HEK293T (cell line): ENCODE measurements at regions not wholly inside any gene's neighbourhood (a gene's known extent, or its start where the extent isn't known, plus 50 kb on each side); places are given as distances from the start of the nearest gene placed in this dataset.

Source experiments
- CTCF ChIA-PET: fragments of 350-600 bp; formaldehyde crosslinking; extraction: SDS; loops from one replicate; lab custom pipeline; 2021; ENCODE audit warnings: antibody characterized with exemption, inconsistent platforms; lab: Yijun Ruan, JAX
- POLR2A ChIA-PET: fragments of 350-600 bp; formaldehyde crosslinking; extraction: SDS; loops from one replicate; lab custom pipeline; 2020; ENCODE audit warnings: antibody characterized with exemption, inconsistent platforms; lab: Yijun Ruan, JAX
- DNase-seq: peaks from one replicate; pipeline ENCODE4 v3.0.0; 2012; ENCODE audit warnings: mixed read lengths; ENCODE audit errors: extremely low spot score
- ARNT ChIP-seq: fragments of 450-650 bp; IDR thresholded peaks from 2 replicates; pipeline ENCODE4 v1.6.1; 2017; ENCODE audit warnings: mild to moderate bottlenecking
- BHLHE40 ChIP-seq: fragments of 450-650 bp; IDR thresholded peaks from 2 replicates; pipeline ENCODE4 v1.6.1; 2016; ENCODE audit warnings: mild to moderate bottlenecking, moderate library complexity, borderline replicate concordance
- CTBP1 ChIP-seq: fragments of 450-650 bp; IDR thresholded peaks from 2 replicates; pipeline ENCODE4 v1.6.1; 2016; ENCODE audit warnings: borderline replicate concordance
- ELF4 ChIP-seq: fragments of 450-650 bp; IDR thresholded peaks from 2 replicates; pipeline ENCODE4 v1.6.1; 2017; ENCODE audit warnings: antibody characterized with exemption
- FOXA1 ChIP-seq: fragments of 450-650 bp; IDR thresholded peaks from 2 replicates; pipeline ENCODE4 v1.6.1; 2016; ENCODE audit warnings: mild to moderate bottlenecking
- FOXK2 ChIP-seq: fragments of 450-650 bp; IDR thresholded peaks from 2 replicates; pipeline ENCODE4 v1.6.1; 2016; ENCODE audit warnings: mild to moderate bottlenecking
- FOXM1 ChIP-seq: fragments of 450-650 bp; IDR thresholded peaks from 2 replicates; pipeline ENCODE4 v1.6.1; 2017; ENCODE audit warnings: mild to moderate bottlenecking, borderline replicate concordance
- HDGF ChIP-seq: fragments of 450-650 bp; IDR thresholded peaks from 2 replicates; pipeline ENCODE4 v1.6.1; 2017; ENCODE audit warnings: antibody characterized with exemption, borderline replicate concordance
- L3MBTL2 ChIP-seq: fragments of 450-650 bp; conservative IDR thresholded peaks from 2 replicates; pipeline ENCODE4 v1.6.1; 2016; ENCODE audit warnings: mild to moderate bottlenecking
- LEF1 ChIP-seq: fragments of 450-650 bp; IDR thresholded peaks from 2 replicates; pipeline ENCODE4 v1.6.1; 2017; ENCODE audit warnings: mild to moderate bottlenecking, borderline replicate concordance
- NFRKB ChIP-seq: fragments of 450-650 bp; IDR thresholded peaks from 2 replicates; pipeline ENCODE4 v1.6.1; 2016; ENCODE audit warnings: mild to moderate bottlenecking, moderate library complexity
- PKNOX1 ChIP-seq: fragments of 450-650 bp; IDR thresholded peaks from 2 replicates; pipeline ENCODE4 v1.6.1; 2016
- SP1 ChIP-seq: fragments of 450-650 bp; IDR thresholded peaks from 2 replicates; pipeline ENCODE4 v1.6.1; 2017
- SUZ12 ChIP-seq: fragments of 450-650 bp; IDR thresholded peaks from 2 replicates; pipeline ENCODE4 v1.6.1; 2016; ENCODE audit warnings: mild to moderate bottlenecking
- TARDBP ChIP-seq: fragments of 450-650 bp; IDR thresholded peaks from 2 replicates; pipeline ENCODE4 v1.6.1; 2016
- ZNF384 ChIP-seq: fragments of 450-650 bp; IDR thresholded peaks from 2 replicates; pipeline ENCODE4 v1.6.1; 2016

- ChIA-PET POLR2A (no interaction called here), CTCF (interaction anchor here (0.7 kb wide), 1 partner anchor 1255 kb away, joined by 3 read pairs; no protein-coding TSS in a partner anchor)
- no peak for DNase-seq
- TF ChIP-seq ELF4 = no peak
- TF ChIP-seq ZNF384 = no peak
- TF ChIP-seq HDGF = no peak
- TF ChIP-seq ARNT = no peak
- no peak for TF ChIP-seq FOXA1
- no peak for TF ChIP-seq L3MBTL2
- TF ChIP-seq TARDBP = no peak
- TF ChIP-seq CTBP1 = no peak
- TF ChIP-seq PKNOX1 = no peak
- no peak for TF ChIP-seq BHLHE40
- no peak for TF ChIP-seq SP1
- no peak for TF ChIP-seq FOXK2
- TF ChIP-seq NFRKB = no peak
- no peak for TF ChIP-seq LEF1
- no peak for TF ChIP-seq FOXM1
- no peak for TF ChIP-seq SUZ12
Measured at GRCh38 chr18:43876286-43876685, 599.0 kb upstream of the SYT4 start.

- CTCF ChIA-PET = interaction anchor here (0.7 kb wide), 1 partner anchor 1255 kb away, joined by 3 read pairs; no protein-coding TSS in a partner anchor
- no peak for TF ChIP-seq HDGF
- TF ChIP-seq ARNT = no peak
- TF ChIP-seq CTBP1 = no peak
- TF ChIP-seq TARDBP = no peak
- no peak for TF ChIP-seq SP1
- no peak for TF ChIP-seq ZNF384
- no peak for TF ChIP-seq FOXM1
- no peak for TF ChIP-seq FOXA1
- no peak for TF ChIP-seq LEF1
- TF ChIP-seq FOXK2 = no peak
- TF ChIP-seq ELF4 = no peak
- TF ChIP-seq L3MBTL2 = no peak
- no peak for TF ChIP-seq SUZ12
- no peak for DNase-seq
- POLR2A ChIA-PET = no interaction called here
Measured at GRCh38 chr18:43876748-43877147, 599.5 kb upstream of the SYT4 start.

GRCh38 chr18:43877616-43878321 lies 600.5 kb upstream of the SYT4 start:
- no peak for DNase-seq
- POLR2A ChIA-PET = no interaction called here
- CTCF ChIA-PET = no interaction called here
- TF ChIP-seq SUZ12 (no peak), NFRKB (no peak), FOXA1 (no peak), TARDBP (no peak), ELF4 (no peak), HDGF (no peak), SP1 (no peak), LEF1 (no peak), ARNT (no peak)

GRCh38 chr18:43879415-43879814 lies 602.1 kb upstream of the SYT4 start:
- CTCF ChIA-PET = no interaction called here
- TF ChIP-seq BHLHE40 (no peak), L3MBTL2 (no peak), ELF4 (no peak), FOXA1 (no peak), LEF1 (no peak), FOXK2 (no peak), NFRKB (no peak), HDGF (no peak), TARDBP (no peak), ZNF384 (no peak), SUZ12 (no peak), CTBP1 (no peak)
- no peak for DNase-seq

GRCh38 chr18:43882358-43883055 lies 605.2 kb upstream of the SYT4 start:
- no peak for DNase-seq
- TF ChIP-seq SUZ12 = no peak
- no peak for TF ChIP-seq ZNF384
- TF ChIP-seq ARNT = no peak
- no peak for TF ChIP-seq LEF1
- TF ChIP-seq FOXM1 = no peak
- no peak for TF ChIP-seq FOXK2
- TF ChIP-seq SP1 = no peak
- no peak for TF ChIP-seq ELF4
- TF ChIP-seq L3MBTL2 = no peak
- TF ChIP-seq TARDBP = no peak
- TF ChIP-seq HDGF = no peak
- no peak for TF ChIP-seq PKNOX1
- no peak for TF ChIP-seq FOXA1
- TF ChIP-seq CTBP1 = no peak
- no peak for TF ChIP-seq NFRKB
- TF ChIP-seq BHLHE40 = no peak
- ChIA-PET POLR2A (no interaction called here), CTCF (interaction anchor here (1.0 kb wide), 1 partner anchor 261 kb away, joined by 3 read pairs; no protein-coding TSS in a partner anchor)

More at GRCh38 chr18:43879415-43879814, 602.1 kb upstream of the SYT4 start:
- POLR2A ChIA-PET = no interaction called here

GRCh38 chr18:43883886-43884285 lies 606.6 kb upstream of the SYT4 start:
- TF ChIP-seq LEF1 (no peak), FOXA1 (no peak), TARDBP (no peak)
- ChIA-PET POLR2A (no interaction called here), CTCF (no interaction called here)
- no peak for DNase-seq
